SK-N-SH (cell line): ENCODE measurements at regions not wholly inside any gene's neighbourhood (a gene's known extent, or its start where the extent isn't known, plus 50 kb on each side); places are given as distances from the start of the nearest gene placed in this dataset.

Experiments
- CTCF ChIA-PET: fragments of 300-600, 350-600 bp; formaldehyde crosslinking; extraction: SDS; loops from one replicate; lab custom pipeline; 2021; lab: Yijun Ruan, JAX
- POLR2A ChIA-PET: fragments of 350-600 bp; sonication (Branson Sonifier 250); formaldehyde crosslinking; extraction: SDS; loops from one replicate; lab custom pipeline; 2020; ENCODE audit warnings: antibody characterized with exemption, inconsistent platforms; lab: Yijun Ruan, JAX
- DNase-seq: peaks from one replicate; pipeline ENCODE4 v3.0.0; 2012
- H2AFZ ChIP-seq: fragments of 200-600 bp; sonication (generic); 2 replicates; pipeline ENCODE4 v1.8.1; 2016; ENCODE audit warnings: antibody characterized with exemption, mild to moderate bottlenecking, low read depth
- H3F3A ChIP-seq: fragments of 200-600 bp; sonication (generic); replicated peaks from 2 replicates; pipeline ENCODE3; 2016; ENCODE audit warnings: antibody characterized with exemption, mild to moderate bottlenecking; ENCODE audit not compliant: insufficient read depth
- H3K27ac ChIP-seq, 2 experiments: fragments of 200-500 bp in 1 of 2; fragments of 200-600 bp in 1 of 2; sonication (Bioruptor generic) in 1 of 2; sonication (generic), shearing (Covaris generic) in 1 of 2; 2 replicates each; pipeline versions ENCODE4 v1.5.1 to v1.6.1; 2014 to 2016; ENCODE audit warnings: low read depth in 2 of 2, inconsistent platforms in 1 of 2, low read length in 1 of 2, mild to moderate bottlenecking in 1 of 2, mixed read lengths in 1 of 2
- H3K27me3 ChIP-seq: fragments of 200-600 bp; sonication (generic), shearing (Covaris generic); 2 replicates; pipeline ENCODE4 v1.6.1; 2016; ENCODE audit warnings: mixed run types; ENCODE audit not compliant: insufficient read depth
- H3K36me3 ChIP-seq, 2 experiments: fragments of 200-500 bp in 1 of 2; fragments of 200-600 bp in 1 of 2; sonication (Bioruptor generic) in 1 of 2; sonication (generic) in 1 of 2; replicated peaks in 1 of 2; 2 replicates each; pipeline versions ENCODE3 to v1.5.1; 2014 to 2016; ENCODE audit warnings: low read length in 1 of 2, mild to moderate bottlenecking in 1 of 2; ENCODE audit not compliant: insufficient read depth in 2 of 2, control insufficient read depth in 1 of 2
- H3K4me1 ChIP-seq, 2 experiments: fragments of 200-500 bp in 1 of 2; fragments of 200-600 bp in 1 of 2; sonication (Bioruptor generic) in 1 of 2; sonication (generic), shearing (Covaris generic) in 1 of 2; 2 replicates each; pipeline versions ENCODE4 v1.5.1 to v1.6.1; 2014 to 2016; ENCODE audit warnings: low read depth in 1 of 2, low read length in 1 of 2, mixed run types in 1 of 2; ENCODE audit not compliant: insufficient read depth in 2 of 2, control insufficient read depth in 1 of 2
- H3K4me2 ChIP-seq: fragments of 200-600 bp; sonication (generic), shearing (Covaris generic); 2 replicates; pipeline ENCODE4 v1.6.1; 2017; ENCODE audit warnings: mixed run types
- H3K4me3 ChIP-seq, 2 experiments: fragments of 200-500 bp in 1 of 2; fragments of 200-600 bp in 1 of 2; sonication (Bioruptor generic) in 1 of 2; sonication (generic), shearing (Covaris generic) in 1 of 2; 2 replicates each; pipeline versions ENCODE4 v1.5.1 to v1.8.1; 2014 to 2016; ENCODE audit warnings: low read depth in 2 of 2, inconsistent platforms in 1 of 2, low read length in 1 of 2, mild to moderate bottlenecking in 1 of 2, mixed read lengths in 1 of 2, moderate library complexity in 1 of 2
- H3K79me2 ChIP-seq: fragments of 200-600 bp; sonication (generic); 2 replicates; pipeline ENCODE4 v1.8.1; 2017; ENCODE audit warnings: mild to moderate bottlenecking; ENCODE audit not compliant: insufficient read depth
- H3K9ac ChIP-seq: fragments of 200-600 bp; sonication (generic); 2 replicates; pipeline ENCODE4 v1.6.1; 2017; ENCODE audit warnings: mixed run types
- H3K9me2 ChIP-seq: fragments of 200-600 bp; sonication (generic); 2 replicates; pipeline ENCODE4 v1.6.1; 2017; ENCODE audit warnings: mixed run types
- H3K9me3 ChIP-seq: fragments of 200-600 bp; sonication (generic); 2 replicates; pipeline ENCODE4 v1.6.1; 2017; ENCODE audit warnings: mixed run types, mild to moderate bottlenecking, moderate library complexity
- H4K20me1 ChIP-seq: fragments of 200-600 bp; sonication (generic); 2 replicates; pipeline ENCODE4 v1.6.1; 2017; ENCODE audit warnings: mild to moderate bottlenecking, mixed run types; ENCODE audit not compliant: insufficient read depth
- ELF1 ChIP-seq: IDR thresholded peaks from 2 replicates; pipeline ENCODE4 v1.4.0; 2012
- EP300 ChIP-seq, 2 experiments: IDR thresholded peaks; 2 replicates each; pipeline versions ENCODE4 v1.4.0 to v1.6.1; 2012; ENCODE audit warnings: borderline replicate concordance in 1 of 2, low read depth in 1 of 2, low read length in 1 of 2
- GABPA ChIP-seq: IDR thresholded peaks from 2 replicates; pipeline ENCODE4 v1.4.0; 2012; ENCODE audit warnings: low read depth, mild to moderate bottlenecking
- GATA2 ChIP-seq: sonication (generic); formaldehyde crosslinking; IDR thresholded peaks from 2 replicates; pipeline ENCODE4 v1.5.0; 2020; ENCODE audit warnings: mild to moderate bottlenecking, missing genetic modification reagents
- MEF2A ChIP-seq: IDR thresholded peaks from 2 replicates; pipeline ENCODE4 v1.4.0; 2012; ENCODE audit warnings: low read depth, borderline replicate concordance
- POLR2AphosphoS5 ChIP-seq: IDR thresholded peaks from 2 replicates; pipeline ENCODE4 v1.6.1; 2012; ENCODE audit warnings: low read depth, low read length
- RAD21 ChIP-seq: IDR thresholded peaks from 2 replicates; pipeline ENCODE4 v1.6.1; 2012; ENCODE audit warnings: mild to moderate bottlenecking, low read length
- RCOR1 ChIP-seq: fragments of 150-350 bp; IDR thresholded peaks from 2 replicates; pipeline ENCODE4 v1.6.1; 2017; ENCODE audit warnings: antibody characterized with exemption, low read length
- SIN3A ChIP-seq: IDR thresholded peaks from 2 replicates; pipeline ENCODE4 v1.6.1; 2012; ENCODE audit warnings: low read depth, mild to moderate bottlenecking, low read length, moderate library complexity, borderline replicate concordance
- TEAD4 ChIP-seq: IDR thresholded peaks from 2 replicates; pipeline ENCODE4 v1.4.0; 2012; ENCODE audit warnings: mild to moderate bottlenecking, borderline replicate concordance; ENCODE audit not compliant: insufficient read depth
- YY1 ChIP-seq: IDR thresholded peaks from 2 replicates; pipeline ENCODE4 v1.4.0; 2012; ENCODE audit warnings: low read depth, mild to moderate bottlenecking
- WGBS: methylation state at CpG from one replicate; pipeline ENCODE4 v1.1.6; 2017; ENCODE audit warnings: low lambda C conversion rate; 5-methylcytosine and 5-hydroxymethylcytosine counted together
- TF ChIP-seq, protein P1 (sequence below): IDR thresholded peaks from 2 replicates; pipeline ENCODE4 v1.4.0; 2012; ENCODE audit warnings: low read depth
- TF ChIP-seq, protein P2 (sequence below): IDR thresholded peaks from 2 replicates; pipeline ENCODE4 v1.4.0; 2012; ENCODE audit warnings: low read depth, borderline replicate concordance
- TF ChIP-seq, protein P3 (sequence below): fragments of 150-350 bp; IDR thresholded peaks from 2 replicates; pipeline ENCODE4 v1.6.1; 2016; ENCODE audit warnings: mild to moderate bottlenecking, low read depth, low read length
- TF ChIP-seq, protein P4 (sequence below): fragments of 150-350 bp; IDR thresholded peaks from 2 replicates; pipeline ENCODE4 v1.6.1; 2017; ENCODE audit warnings: antibody characterized with exemption, low read length, low read depth, borderline replicate concordance
- TF ChIP-seq, protein P5 (sequence below): IDR thresholded peaks from 2 replicates; pipeline ENCODE4; 2012

DNA sequence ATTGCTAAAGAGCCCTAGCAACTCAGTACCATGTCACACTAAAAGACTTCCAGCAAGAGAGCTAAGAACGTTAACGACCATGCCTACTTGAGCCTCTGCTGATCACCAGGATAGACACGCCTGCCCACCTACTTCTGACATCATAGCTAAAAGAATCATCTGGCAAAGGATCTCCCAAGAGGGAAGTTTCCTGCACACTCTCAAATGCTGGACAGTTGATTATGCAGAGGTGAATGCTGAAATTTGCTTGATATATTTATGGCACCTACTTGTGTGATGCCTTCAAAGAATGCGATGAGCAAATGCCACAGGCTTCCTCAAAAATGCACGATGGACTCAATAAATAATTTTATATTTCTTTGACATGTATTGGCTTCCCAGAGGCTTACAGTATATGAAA lies 113.6 kb downstream of the GALC start:
- Histone ChIP-seq H3K79me2 (no peaks in the 10 kb centered on the region), H4K20me1 (no peaks in the 10 kb centered on the region), H3K4me2 (no peak overlapping the region), H3K9me2 (no peaks in the 10 kb centered on the region), H2AFZ (no peak overlapping the region), H3K9me3 (no peaks in the 10 kb centered on the region), H3K4me3 (no peak overlapping the region), H3F3A (no peaks in the 10 kb centered on the region), H3K27me3 (no peaks in the 10 kb centered on the region), H3K27ac (no peak overlapping the region), H3K4me1 (no peaks in the 10 kb centered on the region), H3K9ac (no peak overlapping the region), H3K36me3 (no peaks in the 10 kb centered on the region)
- CTCF ChIA-PET: interaction anchor here (4.0 kb wide), 1 partner anchor 18 kb away, joined by 14 read pairs; no protein-coding TSS in a partner anchor
- POLR2A ChIA-PET: no interaction called here
- 3% methylated on average over 5 of the region's 5 CpGs for WGBS
- no peak for TF ChIP-seq GATA2 (CRISPR knock-in tag)
- no peak for TF ChIP-seq RCOR1
- TF ChIP-seq ELF1: no peak
- TF ChIP-seq, protein P1, sequence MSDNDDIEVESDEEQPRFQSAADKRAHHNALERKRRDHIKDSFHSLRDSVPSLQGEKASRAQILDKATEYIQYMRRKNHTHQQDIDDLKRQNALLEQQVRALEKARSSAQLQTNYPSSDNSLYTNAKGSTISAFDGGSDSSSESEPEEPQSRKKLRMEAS: no peak
- no peak for DNase-seq

DNA sequence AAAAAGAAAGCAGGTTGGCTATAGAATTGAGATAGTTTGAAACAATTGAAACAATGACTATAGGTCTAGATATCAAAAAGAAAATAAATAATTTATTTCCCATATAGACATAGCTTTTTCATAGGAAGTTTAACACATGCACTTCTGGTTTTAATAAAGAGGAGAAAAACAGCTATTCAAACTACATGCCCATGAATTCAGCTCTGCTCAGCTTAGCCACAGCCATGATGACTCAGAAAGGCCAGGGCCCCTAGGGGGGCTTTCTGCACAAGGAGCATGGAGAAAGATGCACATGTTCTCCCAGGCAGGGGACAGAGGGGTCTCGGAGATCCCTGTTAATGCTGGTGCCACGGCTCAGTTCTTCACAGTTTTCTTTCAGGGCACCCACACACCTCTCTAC lies 114.0 kb downstream of the GALC start:
- H3K36me3 ChIP-seq: no peaks in the 10 kb centered on the region
- H3K79me2 ChIP-seq: no peaks in the 10 kb centered on the region
- TF ChIP-seq, protein P2, sequence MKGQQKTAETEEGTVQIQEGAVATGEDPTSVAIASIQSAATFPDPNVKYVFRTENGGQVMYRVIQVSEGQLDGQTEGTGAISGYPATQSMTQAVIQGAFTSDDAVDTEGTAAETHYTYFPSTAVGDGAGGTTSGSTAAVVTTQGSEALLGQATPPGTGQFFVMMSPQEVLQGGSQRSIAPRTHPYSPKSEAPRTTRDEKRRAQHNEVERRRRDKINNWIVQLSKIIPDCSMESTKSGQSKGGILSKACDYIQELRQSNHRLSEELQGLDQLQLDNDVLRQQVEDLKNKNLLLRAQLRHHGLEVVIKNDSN: no peak
- no peak for TF ChIP-seq EP300 (IDR thresholded peaks at IDR 0.05; ENCODE audit: borderline replicate concordance in 1 of 2, low read depth in 1 of 2, low read length in 1 of 2)
- TF ChIP-seq, protein P3, sequence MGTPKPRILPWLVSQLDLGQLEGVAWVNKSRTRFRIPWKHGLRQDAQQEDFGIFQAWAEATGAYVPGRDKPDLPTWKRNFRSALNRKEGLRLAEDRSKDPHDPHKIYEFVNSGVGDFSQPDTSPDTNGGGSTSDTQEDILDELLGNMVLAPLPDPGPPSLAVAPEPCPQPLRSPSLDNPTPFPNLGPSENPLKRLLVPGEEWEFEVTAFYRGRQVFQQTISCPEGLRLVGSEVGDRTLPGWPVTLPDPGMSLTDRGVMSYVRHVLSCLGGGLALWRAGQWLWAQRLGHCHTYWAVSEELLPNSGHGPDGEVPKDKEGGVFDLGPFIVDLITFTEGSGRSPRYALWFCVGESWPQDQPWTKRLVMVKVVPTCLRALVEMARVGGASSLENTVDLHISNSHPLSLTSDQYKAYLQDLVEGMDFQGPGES: no peak
- ChIA-PET CTCF (interaction anchor here (4.0 kb wide), 1 partner anchor 19 kb away, joined by 14 read pairs; no protein-coding TSS in a partner anchor), POLR2A (no interaction called here)
- H3K4me1 ChIP-seq: no peaks in the 10 kb centered on the region
- no peak overlapping the region for H3K27ac ChIP-seq
- H2AFZ ChIP-seq: no peak overlapping the region
- no peaks in the 10 kb centered on the region for H3F3A ChIP-seq
- H3K9me3 ChIP-seq: no peaks in the 10 kb centered on the region
- no peak overlapping the region for H3K4me2 ChIP-seq
- 0% methylated on average over 2 of the region's 2 CpGs for WGBS
- no peak overlapping the region for H3K9ac ChIP-seq
- no peak overlapping the region for H3K4me3 ChIP-seq
- DNase-seq: no peak
- H3K27me3 ChIP-seq: no peaks in the 10 kb centered on the region
- H4K20me1 ChIP-seq: no peaks in the 10 kb centered on the region
- H3K9me2 ChIP-seq: no peaks in the 10 kb centered on the region

DNA sequence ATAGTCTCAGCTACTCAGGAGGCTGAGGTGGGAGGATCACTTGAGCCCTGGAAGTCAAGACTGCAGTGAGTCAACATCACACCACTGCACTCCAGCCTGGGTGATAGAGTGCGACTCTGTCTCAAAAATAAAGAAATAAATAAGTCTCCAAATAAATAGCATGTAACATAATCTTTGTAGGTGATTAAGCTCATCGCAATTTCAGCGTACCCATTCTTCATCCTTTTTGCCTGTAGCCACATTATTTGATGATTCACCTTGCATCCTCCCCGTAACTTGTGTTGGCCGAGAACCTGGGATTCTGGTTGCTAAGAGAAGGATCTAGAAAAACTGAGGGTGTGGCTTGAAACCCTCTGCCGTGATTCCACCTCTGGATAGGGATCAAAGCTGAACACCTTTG lies 115.1 kb downstream of the GALC start:
- Histone ChIP-seq H3K4me2 (no peak overlapping the region), H4K20me1 (no peaks in the 10 kb centered on the region), H3K9ac (no peak overlapping the region), H2AFZ (no peak overlapping the region), H3K27ac (no peak overlapping the region), H3F3A (no peaks in the 10 kb centered on the region), H3K9me2 (no peaks in the 10 kb centered on the region), H3K36me3 (no peaks in the 10 kb centered on the region), H3K27me3 (no peaks in the 10 kb centered on the region), H3K79me2 (no peaks in the 10 kb centered on the region), H3K4me1 (no peaks in the 10 kb centered on the region), H3K9me3 (no peaks in the 10 kb centered on the region), H3K4me3 (no peak overlapping the region)
- no peak for DNase-seq
- 22% methylated on average over 6 of the region's 6 CpGs for WGBS
- POLR2A ChIA-PET: no interaction called here
- CTCF ChIA-PET: no interaction called here
- TF ChIP-seq, protein P3: no peak
- TF ChIP-seq YY1 (no peak), GATA2 (CRISPR knock-in tag) (no peak), TEAD4 (no peak), RAD21 (no peak), SIN3A (no peak), GABPA (no peak), ELF1 (no peak), POLR2AphosphoS5 (no peak), MEF2A (no peak)
- TF ChIP-seq, protein P2: no peak
- TF ChIP-seq, protein P4, sequence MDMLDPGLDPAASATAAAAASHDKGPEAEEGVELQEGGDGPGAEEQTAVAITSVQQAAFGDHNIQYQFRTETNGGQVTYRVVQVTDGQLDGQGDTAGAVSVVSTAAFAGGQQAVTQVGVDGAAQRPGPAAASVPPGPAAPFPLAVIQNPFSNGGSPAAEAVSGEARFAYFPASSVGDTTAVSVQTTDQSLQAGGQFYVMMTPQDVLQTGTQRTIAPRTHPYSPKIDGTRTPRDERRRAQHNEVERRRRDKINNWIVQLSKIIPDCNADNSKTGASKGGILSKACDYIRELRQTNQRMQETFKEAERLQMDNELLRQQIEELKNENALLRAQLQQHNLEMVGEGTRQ: no peak
- TF ChIP-seq, protein P5, sequence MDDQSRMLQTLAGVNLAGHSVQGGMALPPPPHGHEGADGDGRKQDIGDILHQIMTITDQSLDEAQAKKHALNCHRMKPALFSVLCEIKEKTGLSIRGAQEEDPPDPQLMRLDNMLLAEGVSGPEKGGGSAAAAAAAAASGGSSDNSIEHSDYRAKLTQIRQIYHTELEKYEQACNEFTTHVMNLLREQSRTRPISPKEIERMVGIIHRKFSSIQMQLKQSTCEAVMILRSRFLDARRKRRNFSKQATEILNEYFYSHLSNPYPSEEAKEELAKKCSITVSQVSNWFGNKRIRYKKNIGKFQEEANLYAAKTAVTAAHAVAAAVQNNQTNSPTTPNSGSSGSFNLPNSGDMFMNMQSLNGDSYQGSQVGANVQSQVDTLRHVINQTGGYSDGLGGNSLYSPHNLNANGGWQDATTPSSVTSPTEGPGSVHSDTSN: no peak
